ENCODE measurements at regions not wholly inside any gene's neighbourhood (a gene's known extent, or its start where the extent isn't known, plus 50 kb on each side); places are given as distances from the start of the nearest gene placed in this dataset.

GRCh38 chr11:87545858-87546257 lies 508.1 kb downstream of the TMEM135 start:
- TF ChIP-seq RARB (CRISPR knock-in tag; IDR thresholded peaks at IDR 0.05) (no peak), PPARA (CRISPR knock-in tag; IDR thresholded peaks at IDR 0.05; ENCODE audit: borderline replicate concordance) (no peak), ZFP30 (CRISPR knock-in tag; IDR thresholded peaks at IDR 0.05) (no peak), ZNF8 (CRISPR knock-in tag; IDR thresholded peaks at IDR 0.05) (no peak), ZC3H10 (CRISPR knock-in tag; IDR thresholded peaks at IDR 0.05) (no peak), ZNF565 (CRISPR knock-in tag; conservative IDR thresholded peaks at IDR 0.05; ENCODE audit: low read depth) (no peak), ZFP3 (CRISPR knock-in tag; IDR thresholded peaks at IDR 0.05) (no peak), ZNF70 (CRISPR knock-in tag; IDR thresholded peaks at IDR 0.05) (no peak)
